Stomach (tissue), 4 donors: ENCODE measurements at regions not wholly inside any gene's neighbourhood (a gene's known extent, or its start where the extent isn't known, plus 50 kb on each side); places are given as distances from the start of the nearest gene placed in this dataset.
"Not testable (repeated sequence)": the region's sequence is repeated elsewhere in the genome, so short reads cannot be mapped to it uniquely, and the experiment has no call there.

Source experiments
- EP300 ChIP-seq: sonication (generic); formaldehyde crosslinking; IDR thresholded peaks from one replicate; pipeline ENCODE4 v1.6.1; 2017; ENCODE audit warnings: antibody characterized with exemption
- POLR2A ChIP-seq, 4 donors: fragments of 450-650 bp; IDR thresholded peaks; one replicate each; pipeline ENCODE4 v1.6.1; 2016; ENCODE audit warnings: antibody characterized with exemption in 4 of 4, control low read depth in 2 of 4, mild to moderate bottlenecking in 1 of 4, moderate library complexity in 1 of 4
- POLR2AphosphoS5 ChIP-seq, 3 donors: sonication (generic); formaldehyde crosslinking; IDR thresholded peaks; one replicate each; pipeline ENCODE4 v1.6.1; 2016; ENCODE audit warnings: antibody characterized with exemption in 3 of 3
- TF ChIP-seq, protein P1 (sequence below), 7 experiments: fragments of 450-650 bp in 4 of 7; fragments of 200-600 bp in 3 of 7; sonication (generic) in 3 of 7; IDR thresholded peaks; one replicate each; pipeline ENCODE4 v1.5.1; 2016 to 2019; ENCODE audit warnings: antibody characterized with exemption in 7 of 7, control low read depth in 2 of 7, mild to moderate bottlenecking in 1 of 7

GRCh38 chr13:69221633-69222498, 885.8 kb upstream of the ATXN8OS start:
- not testable (repeated sequence) for TF ChIP-seq POLR2A (IDR thresholded peaks at IDR 0.05); POLR2AphosphoS5 (IDR thresholded peaks at IDR 0.05); EP300
- TF ChIP-seq, protein P1, sequence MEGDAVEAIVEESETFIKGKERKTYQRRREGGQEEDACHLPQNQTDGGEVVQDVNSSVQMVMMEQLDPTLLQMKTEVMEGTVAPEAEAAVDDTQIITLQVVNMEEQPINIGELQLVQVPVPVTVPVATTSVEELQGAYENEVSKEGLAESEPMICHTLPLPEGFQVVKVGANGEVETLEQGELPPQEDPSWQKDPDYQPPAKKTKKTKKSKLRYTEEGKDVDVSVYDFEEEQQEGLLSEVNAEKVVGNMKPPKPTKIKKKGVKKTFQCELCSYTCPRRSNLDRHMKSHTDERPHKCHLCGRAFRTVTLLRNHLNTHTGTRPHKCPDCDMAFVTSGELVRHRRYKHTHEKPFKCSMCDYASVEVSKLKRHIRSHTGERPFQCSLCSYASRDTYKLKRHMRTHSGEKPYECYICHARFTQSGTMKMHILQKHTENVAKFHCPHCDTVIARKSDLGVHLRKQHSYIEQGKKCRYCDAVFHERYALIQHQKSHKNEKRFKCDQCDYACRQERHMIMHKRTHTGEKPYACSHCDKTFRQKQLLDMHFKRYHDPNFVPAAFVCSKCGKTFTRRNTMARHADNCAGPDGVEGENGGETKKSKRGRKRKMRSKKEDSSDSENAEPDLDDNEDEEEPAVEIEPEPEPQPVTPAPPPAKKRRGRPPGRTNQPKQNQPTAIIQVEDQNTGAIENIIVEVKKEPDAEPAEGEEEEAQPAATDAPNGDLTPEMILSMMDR (IDR thresholded peaks at IDR 0.05): not testable (repeated sequence)
